Hippocampal formation (tissue), 2 donors: ENCODE measurements at regions not wholly inside any gene's neighbourhood (a gene's known extent, or its start where the extent isn't known, plus 50 kb on each side); places are given as distances from the start of the nearest gene placed in this dataset.
A peak's percentile ranks its signal among the peaks of the same experiment; 100 is the strongest.

Experiments
- DNase-seq, 2 donors: peaks; one replicate each; lab custom pipeline; 2025; lab: John Stamatoyannopoulos, UW

DNA sequence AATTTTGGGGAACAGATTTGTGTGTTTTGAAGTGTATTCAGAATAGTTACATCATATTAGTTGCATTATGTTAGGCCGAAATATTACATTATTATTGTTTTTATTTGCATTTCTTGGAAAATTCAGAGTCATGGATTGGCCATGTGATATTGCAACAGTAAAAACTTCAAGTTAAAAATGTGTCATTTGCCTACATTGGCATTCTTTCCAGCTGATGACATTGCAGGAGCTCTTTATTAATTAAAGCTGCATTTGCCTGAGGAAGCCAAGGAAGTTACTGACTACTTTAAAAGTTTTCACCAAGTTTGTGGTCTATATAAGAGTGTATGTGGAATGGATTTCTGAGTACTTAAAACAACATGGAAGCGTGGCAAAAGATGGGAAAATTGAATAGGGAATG is 726.4 kb upstream of the SGO1 start:
- DNase-seq = no peak

DNA sequence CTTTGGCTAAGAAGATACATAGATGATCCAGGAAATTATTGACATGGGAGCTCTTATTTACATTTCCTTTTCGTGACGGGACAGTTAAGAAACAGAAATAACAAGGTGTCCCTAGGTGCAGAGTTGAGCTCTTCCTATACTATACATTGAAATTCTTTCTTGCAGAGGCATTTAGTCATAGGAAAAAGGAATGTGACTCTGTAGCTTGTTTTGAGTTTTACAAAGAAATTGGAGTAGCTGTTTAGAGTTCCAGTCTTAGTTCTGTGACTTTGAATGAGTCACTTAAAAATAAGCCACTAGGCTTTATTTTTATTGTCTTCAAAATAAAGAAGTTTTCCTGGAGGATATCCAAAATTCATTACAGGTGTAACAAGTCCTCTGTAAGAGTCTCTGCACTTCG is 723.5 kb upstream of the SGO1 start:
- DNase-seq = no peak

DNA sequence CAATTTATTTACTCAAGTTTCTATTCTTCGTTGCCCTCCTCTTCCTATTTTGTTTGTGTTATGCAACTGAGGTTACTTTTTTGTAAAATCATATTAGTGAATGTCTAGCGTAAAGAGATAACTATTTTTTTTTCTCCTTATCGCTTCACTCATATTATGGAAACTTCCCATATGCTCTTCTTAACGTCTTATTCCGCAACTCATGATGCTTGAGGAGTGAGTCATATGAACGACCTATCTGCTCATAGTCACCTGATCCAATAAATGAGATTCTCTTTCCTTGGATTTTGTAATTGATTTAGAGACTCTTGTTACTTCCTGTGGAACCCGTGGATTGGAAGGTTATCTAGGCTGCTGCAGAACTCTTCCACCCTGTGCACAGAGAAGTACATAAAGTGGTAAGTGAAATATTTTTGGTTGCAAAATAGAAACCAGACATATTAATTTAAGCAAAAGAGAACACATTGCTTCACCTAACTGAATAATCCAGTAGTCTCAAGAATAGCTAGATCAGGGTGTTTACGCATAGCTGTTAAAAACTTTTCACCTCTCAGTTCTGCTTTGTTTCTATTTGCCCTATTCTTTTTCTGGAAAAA is 719.3 kb upstream of the SGO1 start:
- no peak for DNase-seq

DNA sequence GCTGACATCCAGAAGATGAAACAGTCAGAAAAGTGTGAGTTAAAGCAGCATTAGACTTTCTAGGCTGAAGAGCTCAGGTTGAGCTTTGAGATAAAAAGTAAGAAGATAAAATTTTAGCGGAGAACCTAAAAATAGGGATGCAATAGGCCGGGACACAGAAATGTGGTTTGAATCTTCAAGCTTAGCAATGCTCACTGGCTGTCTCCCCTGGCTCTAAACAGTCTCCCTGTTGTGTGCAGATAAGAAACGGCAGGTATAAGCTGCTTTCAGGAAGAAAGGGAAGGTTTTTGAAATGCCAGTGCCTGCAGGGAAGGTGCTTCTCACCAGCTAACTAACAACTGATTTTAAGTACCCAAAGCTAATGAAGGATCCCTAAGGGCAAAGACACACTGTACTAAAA is 718.7 kb upstream of the SGO1 start:
- DNase-seq = no peak

DNA sequence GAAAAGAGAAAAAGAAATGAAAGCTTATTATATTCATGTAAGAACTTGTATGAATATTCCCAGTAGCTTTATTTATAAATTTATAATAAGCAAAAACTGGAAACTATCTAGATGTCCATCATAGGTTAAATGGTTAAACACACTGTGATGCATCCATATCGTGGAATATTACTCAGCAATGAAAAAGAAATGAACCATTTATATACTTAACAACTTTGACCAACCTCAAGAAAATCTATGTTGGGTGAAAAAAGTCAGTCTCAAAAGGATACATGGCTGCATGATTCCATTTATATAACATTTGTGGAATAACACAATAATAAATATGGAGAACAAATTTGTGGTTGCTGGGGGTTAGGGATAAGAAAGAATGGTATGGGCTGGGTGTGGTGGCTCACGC is 713.0 kb upstream of the SGO1 start:
- no peak for DNase-seq

DNA sequence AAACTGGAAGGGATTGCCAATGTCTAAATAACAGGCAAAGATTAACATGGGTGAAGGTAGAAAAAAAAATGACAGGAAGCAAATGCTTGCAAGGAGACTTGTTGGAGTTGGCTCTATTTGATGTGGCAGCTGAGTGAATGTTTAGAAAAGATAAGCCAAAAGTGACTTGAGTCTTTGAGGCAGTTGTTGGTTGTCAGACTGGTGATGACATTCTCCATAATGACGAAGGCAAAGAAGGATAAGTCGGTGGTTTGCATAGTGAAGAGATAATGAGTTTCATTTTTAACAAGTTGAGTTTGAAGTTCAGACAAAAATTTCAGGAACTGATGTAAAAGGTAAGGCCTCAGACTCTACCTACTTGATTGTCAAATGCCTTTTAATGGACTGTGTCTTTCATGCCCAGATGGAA is 704.1 kb upstream of the SGO1 start:
- DNase-seq = no peak

DNA sequence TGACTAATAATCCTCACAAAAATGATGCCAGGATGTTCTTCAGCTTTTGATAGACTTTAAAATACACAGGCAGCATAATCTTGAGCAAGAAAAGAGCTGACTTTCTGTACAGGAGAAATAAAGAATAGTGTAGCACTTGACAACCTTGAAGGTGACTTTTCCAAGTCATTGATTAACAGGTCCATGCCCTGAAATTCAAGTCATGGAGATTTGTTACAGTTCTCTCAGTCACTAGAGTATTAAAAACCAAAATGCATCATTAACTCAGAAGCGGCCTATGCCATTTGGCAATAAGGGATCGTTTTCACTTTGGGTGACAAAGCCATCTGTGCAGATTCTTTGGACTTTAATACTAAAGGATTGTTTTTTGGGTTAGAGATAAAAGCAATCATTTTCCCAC is 692.7 kb upstream of the SGO1 start:
- no peak for DNase-seq

DNA sequence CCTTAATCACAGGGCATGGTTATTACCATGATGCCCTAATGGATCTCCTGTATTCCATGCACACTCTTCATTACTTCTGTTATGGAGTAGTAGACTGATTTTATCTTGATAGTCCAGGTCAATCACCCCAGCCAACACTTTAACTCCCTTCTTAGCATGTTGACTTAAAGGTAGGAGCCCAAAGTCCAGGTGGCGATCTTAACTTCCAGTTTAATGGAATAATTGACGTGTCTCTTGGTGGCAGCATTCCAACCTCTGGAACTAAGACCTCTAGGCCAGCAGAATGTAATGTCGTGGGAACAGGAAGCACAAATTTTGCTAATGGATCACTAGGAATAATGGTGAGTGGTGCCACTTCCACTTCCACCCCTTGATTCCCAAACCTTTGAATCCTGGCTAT is 687.2 kb upstream of the SGO1 start:
- DNase-seq = no peak

DNA sequence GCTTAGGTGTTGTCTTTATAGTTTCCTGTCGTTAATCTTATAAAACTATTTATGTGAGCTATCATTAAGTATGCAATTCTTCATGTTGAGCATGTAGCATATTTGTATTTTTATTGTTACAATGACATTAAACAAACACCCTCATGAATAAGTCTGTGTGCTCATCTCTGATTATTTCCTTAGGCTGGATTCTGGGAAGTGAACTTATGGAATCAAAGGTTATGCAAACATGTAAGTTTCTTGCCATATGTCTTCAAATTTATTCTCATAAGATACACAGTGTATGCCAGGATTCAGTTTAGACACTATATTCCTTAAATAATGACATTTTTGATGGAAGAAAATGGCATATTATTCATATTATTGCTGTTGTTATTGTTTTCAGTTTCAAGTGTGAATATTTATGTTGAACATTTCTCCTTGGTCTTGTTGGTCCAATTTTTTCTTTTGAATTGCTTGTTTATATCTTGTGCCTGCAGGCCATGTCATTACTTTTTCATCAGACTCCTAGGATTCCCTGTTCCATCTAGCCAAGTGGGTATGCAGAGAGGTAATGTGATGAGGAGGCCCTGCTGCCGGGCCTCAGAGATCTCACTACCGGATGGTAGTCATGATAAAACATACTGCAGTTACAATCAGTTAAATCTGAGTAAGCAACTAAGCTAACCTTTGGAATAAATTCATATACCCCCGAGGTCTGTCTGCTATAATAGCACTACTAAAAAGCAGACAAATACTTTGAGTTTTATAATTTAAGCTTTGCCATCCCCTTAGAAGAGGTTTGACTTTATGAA is 684.3 kb upstream of the SGO1 start:
- DNase-seq = no peak

DNA sequence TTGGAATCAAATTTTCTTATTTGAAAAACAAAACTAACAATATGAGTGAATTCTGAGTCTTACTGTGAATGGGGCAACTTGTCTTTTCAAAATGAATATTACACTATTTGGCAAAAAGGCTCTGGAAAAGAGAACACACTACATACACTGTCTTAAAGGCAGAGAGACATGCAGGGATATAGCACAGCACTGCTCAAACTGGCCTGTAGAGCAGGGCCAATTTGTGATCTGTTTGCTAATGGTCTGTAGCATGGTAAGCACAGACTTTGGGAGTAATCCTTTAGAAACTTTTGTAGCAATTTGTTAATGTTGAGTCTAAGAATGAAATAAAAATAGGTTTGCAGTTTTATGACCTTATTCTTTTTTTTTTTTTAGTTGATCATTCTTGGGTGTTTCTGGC is 679.8 kb upstream of the SGO1 start:
- no peak for DNase-seq

DNA sequence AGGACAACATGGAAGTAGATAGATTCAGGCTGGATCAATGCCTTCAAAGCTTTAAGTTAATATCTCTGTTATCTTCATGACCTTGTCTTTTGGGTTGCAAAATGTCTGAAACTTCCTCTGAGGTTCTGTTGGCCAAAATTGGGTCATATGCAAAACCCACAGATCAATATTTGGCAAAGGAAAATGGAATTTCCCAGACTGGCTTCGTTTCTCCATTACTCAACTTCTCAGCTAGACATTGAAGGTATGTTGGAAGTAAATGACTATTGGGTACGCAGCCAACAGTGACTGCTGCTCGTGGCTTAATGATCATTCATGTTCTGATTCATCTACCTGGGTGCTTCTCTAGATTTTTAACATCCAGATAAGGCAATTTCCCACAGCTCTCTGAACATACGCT is 675.4 kb upstream of the SGO1 start:
- DNase-seq = no peak

DNA sequence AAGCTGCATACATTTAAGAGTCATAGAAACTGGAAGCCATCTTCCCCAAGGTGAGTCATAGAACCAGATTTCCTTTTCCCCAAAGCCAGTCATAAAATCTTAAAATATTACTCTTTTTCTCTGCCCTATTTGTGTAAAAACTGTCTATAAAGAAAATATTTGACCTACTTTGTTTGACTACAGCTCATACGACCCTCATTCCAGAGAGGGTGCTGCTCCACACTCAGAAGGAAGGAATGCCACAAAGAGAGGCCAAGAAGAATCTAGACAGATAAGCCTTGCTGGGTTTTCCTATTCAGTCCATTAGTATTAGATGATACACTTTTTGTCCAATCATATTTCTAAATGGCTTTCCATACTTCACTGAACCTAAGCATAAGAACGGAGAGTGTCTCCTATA is 671.6 kb upstream of the SGO1 start:
- DNase-seq = no peak

DNA sequence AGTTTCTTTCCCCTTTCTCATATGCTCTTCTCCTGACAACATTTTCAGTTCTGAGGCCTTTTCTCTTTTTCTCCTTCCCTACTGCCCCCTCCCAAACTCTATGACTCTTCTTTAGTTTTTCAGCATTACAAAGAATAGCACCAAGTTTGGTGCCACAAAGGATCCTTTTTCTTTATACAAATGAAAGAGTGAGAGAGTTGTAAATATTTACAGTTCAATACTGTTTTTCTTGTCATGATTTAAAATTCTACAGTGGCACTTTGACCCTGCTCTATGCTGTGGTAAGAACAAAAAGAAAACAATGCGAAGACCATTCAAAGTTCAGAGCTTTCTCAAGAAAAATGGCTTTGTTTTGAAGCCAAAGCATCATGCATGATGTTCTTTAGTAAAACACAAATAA is 667.9 kb upstream of the SGO1 start:
- no peak for DNase-seq

DNA sequence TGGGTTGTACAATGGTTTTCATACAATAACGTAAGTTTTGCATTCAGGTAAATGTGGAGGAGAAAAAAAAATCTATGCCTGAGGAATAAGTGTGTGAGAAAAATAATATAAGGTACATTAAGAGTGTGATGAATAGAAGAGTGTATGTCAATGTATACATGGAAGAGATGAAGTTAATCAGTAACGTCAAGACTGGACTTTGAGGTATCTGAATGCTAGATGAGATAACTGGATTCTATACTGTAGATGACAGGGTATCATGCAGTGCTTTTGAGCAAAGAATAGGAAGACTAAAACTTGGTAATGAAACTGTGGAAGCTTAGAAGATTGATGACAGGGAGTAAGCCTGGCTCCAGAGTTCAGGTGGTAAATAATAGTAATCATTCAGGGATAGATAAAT is 666.7 kb upstream of the SGO1 start:
- DNase-seq = no peak

DNA sequence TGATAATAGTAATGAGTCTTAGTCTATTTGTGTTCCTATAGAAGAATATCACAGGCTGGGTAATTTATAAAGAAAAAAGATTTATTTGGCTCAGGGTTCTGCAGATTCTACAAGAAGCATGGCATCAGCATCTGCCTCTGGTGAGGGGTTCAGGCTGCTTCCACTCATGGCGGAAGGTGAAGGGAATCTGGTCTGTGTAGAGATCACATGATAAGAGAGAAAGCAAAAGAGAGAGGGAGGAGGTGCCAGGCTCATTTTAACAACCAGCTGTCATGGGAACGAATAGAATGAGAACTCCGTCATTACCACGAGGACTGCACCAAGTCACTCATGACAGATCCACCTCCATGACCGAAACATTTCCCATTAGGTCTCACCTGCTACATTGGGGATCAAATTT is 664.0 kb upstream of the SGO1 start:
- DNase-seq = no peak

DNA sequence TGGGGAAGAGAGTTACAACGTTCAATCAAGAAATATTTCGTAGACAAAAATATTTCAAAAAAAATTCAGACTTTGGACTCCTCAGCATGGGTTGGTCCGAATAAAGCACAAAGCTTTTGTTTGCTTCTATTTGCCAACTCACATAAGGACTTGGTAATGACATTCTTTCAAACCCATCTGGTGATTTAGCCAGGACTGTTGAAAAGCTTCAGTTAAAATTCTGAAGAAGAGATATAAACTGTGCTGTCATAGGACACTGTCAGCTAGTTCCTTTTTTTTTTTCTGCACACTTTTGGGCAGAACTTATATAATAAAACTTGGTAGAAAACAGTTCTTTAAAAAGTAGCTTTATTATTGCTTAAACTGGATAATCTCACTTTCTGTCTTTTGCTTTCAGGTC is 660.8 kb upstream of the SGO1 start:
- no peak for DNase-seq

DNA sequence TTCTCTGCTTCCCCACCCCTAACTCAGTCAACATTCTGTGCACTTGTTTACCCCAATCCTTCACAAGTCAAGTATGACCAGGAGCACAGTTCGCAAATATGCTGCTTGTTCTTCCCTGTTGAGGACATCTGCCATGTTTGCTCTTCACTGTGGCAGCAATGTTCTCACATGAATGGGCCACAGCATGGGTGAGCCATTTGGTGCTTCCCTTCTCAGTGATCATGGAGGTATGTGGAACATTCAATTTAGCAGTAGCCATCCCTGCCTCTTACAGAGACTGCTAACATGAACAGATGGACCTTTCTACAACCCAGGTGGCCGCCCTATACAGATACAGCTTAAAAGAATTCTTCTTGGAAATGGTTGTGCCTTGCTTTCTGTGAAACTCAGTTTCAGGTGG is 660.1 kb upstream of the SGO1 start:
- peak in 1 of 2 donors; percentile 20 for DNase-seq

DNA sequence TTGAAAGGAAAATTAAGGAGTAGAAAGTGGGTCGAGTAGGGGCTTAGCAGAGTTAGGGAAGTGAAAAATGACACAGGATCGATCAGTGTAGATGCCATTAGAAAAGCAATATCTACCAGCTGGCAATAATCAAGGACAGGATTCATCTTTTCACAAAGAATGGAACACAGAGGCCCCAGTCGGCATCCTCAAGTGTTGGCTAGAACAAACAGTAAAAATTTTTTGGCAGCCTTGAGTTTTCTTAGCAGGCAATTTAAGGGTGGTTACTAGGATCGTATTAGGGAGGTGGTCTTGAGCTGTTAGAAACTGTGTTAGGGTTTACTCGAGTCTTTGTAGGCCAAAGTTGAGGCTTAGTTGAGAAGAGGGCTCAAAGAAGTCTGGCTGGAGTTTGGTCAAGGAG is 658.8 kb upstream of the SGO1 start:
- DNase-seq = no peak

DNA sequence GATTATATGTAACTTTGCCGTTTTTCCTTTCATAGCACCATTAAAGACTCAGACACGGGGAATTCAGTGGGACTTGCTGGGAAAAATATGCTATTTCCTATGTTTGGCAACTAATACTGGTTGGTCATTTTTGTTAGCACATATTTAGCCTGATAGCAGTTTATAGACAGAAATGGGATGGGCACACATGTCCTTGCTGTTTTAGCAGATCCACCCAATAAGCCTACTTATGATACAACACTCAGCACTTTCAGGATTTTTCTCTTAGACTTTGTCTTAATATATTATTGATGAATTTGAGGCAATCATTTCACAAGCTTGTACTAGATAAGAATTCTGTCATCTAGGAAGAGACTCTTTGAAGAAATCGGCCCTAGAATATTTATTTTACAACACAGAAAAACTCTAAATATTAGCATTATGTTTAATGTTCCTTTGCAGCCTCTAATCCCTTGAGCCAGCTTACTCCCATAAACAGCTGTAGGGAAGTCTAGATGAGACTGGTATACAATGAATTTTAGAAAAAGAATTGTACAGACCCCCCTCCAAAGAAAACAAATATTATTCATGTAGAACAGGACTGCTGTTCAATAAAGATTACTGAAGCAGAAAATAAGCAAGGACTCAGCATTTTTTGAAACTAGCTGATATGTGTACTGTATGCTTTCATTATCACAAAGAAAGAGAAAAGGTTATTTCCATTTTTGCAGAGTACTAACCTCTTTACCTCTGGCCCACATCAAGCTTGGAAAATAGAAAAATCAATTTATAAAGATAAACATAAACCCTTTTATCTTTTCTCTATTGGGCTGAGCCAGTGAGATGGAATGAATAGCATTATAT is 656.8 kb upstream of the SGO1 start:
- no peak for DNase-seq

DNA sequence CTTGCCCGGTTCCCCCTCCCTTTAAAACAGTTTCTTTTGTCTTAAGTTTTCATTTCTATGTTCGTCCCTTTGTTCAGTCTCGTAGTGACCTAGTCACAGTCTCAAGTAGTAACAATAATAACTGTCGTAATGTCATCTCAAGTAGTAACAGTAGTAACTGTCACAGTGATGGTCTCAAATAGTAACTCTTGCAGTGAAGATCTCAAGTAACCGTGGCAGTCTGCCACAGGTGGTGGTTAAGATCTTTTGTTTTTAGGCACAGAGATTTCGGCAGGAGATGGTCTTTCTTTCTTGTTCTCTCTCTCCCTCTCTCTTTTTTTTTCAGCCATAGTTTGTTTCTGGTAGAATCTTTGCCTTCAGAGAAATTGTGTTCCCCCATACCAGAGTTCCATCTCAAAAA is 656.0 kb upstream of the SGO1 start:
- no peak for DNase-seq

DNA sequence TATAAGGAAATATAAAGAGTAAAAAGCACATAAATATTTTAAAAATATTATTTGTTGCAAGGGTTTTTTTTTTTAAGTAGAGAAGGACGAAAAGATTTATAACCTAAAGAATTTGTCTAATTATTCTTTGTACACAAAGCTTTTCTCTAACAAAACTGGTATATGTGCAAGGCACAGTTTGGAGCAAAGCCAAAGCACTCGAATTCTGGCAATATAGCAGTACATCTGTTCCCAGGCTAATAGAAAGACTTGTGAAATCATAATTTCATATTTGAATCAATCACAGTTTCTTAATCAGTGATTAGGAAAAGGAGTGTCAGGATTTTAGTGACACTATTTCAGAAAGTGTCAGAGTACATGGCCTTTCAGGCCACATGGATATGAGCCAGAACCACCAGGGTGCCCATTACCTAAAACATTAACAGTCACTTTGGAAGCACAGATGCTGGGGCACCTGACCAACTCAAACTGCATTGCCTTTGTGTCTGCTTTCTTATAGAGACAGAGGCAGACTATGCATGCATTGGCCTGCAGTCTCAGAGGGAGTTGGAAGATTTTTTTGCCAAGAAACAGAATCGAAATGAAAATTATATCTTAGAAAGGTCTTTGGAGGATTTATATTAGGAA is 651.8 kb upstream of the SGO1 start:
- no peak for DNase-seq

DNA sequence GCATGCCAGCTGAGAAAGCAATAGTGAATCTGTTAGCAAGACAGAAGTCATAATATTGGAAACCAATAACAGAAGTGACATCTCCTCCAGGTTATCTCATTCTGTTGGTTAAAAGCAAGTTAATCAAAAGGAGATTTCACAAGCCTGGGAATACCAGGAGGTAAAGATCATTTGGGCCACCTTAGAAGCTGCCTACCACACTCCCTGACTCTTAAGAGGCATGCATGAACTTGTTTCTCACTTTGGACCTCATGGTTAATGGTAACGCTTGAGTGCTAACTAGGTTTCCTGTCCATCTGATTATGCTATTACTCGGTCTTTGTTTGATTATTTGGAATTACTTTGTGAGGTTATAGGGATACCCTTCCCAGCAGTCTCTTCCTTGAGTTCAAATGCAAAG is 650.8 kb upstream of the SGO1 start:
- DNase-seq = no peak

DNA sequence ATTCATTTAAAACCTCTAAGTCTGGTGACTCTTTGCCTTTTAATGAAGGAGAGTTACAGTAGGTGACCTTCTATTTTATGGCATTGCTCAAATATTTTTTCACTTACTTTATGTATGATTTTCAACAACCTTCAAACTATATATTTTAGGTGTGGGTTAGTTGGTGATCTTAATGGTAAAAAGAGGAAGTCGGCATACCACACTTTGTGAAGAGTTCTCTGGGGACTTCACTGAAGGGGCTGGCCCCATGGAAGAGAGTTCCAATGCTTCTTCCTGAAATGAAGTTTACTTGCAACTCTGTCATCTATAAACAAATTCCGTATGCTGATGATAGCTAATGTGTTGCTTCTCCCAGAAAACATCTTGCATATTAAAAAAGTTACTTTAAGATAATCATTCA is 647.0 kb upstream of the SGO1 start:
- no peak for DNase-seq
